BE2C (cell line): ENCODE measurements at regions not wholly inside any gene's neighbourhood (a gene's known extent, or its start where the extent isn't known, plus 50 kb on each side); places are given as distances from the start of the nearest gene placed in this dataset.

ENCODE experiments used
- DNase-seq: peaks from one replicate; pipeline ENCODE4 v3.0.0-alpha.2; 2020
- H3K27me3 ChIP-seq: fragments of 250-450 bp; sonication (Bioruptor Pico); 2 replicates; pipeline ENCODE4 v1.5.1; 2020; ENCODE audit warnings: mild to moderate bottlenecking
- H3K36me3 ChIP-seq: fragments of 250-450 bp; sonication (Bioruptor Pico); 2 replicates; pipeline ENCODE4 v1.5.1; 2020; ENCODE audit warnings: mild to moderate bottlenecking
- H3K4me1 ChIP-seq: fragments of 250-450 bp; sonication (Bioruptor Pico); 2 replicates; pipeline ENCODE4 v1.5.1; 2020
- H3K4me3 ChIP-seq: 2 replicates; pipeline ENCODE4 v1.5.1; 2011; ENCODE audit warnings: low read depth, low read length
- H3K9me3 ChIP-seq: fragments of 250-450 bp; sonication (Bioruptor Pico); 2 replicates; pipeline ENCODE4 v1.5.1; 2020
- TF ChIP-seq, protein P1 (sequence below): IDR thresholded peaks from 2 replicates; pipeline ENCODE4 v1.5.1; 2012; ENCODE audit warnings: mild to moderate bottlenecking, low read depth, low read length

DNA sequence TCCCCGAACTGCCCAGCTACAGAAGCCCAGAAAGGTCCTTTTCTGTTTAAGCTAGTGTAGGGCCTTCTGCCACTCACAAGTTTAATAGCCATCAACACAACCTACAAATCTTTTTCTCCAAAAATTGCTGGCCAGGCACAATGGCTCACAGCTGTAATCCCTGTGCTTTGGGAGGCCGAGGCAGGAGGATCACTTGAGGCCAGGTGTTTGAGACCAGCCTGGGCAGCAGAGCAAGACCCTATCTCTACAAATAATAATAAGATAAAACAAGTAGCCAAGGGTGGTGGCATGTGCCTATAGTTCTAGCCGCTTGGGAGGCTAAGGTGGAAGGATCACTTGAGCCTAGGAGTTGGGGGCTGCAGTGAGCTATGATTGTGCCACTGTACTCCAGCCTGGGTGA lies 176.4 kb downstream of the HSD17B3 start:
- DNase-seq = no peak
- Histone ChIP-seq H3K27me3 (no peaks in the 10 kb centered on the region), H3K4me1 (no peaks in the 10 kb centered on the region), H3K36me3 (no peaks in the 10 kb centered on the region), H3K9me3 (no peaks in the 10 kb centered on the region), H3K4me3 (no peak overlapping the region)
- TF ChIP-seq, protein P1, sequence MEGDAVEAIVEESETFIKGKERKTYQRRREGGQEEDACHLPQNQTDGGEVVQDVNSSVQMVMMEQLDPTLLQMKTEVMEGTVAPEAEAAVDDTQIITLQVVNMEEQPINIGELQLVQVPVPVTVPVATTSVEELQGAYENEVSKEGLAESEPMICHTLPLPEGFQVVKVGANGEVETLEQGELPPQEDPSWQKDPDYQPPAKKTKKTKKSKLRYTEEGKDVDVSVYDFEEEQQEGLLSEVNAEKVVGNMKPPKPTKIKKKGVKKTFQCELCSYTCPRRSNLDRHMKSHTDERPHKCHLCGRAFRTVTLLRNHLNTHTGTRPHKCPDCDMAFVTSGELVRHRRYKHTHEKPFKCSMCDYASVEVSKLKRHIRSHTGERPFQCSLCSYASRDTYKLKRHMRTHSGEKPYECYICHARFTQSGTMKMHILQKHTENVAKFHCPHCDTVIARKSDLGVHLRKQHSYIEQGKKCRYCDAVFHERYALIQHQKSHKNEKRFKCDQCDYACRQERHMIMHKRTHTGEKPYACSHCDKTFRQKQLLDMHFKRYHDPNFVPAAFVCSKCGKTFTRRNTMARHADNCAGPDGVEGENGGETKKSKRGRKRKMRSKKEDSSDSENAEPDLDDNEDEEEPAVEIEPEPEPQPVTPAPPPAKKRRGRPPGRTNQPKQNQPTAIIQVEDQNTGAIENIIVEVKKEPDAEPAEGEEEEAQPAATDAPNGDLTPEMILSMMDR = no peak

GRCh38 chr9:96122751-96123150 lies 179.2 kb downstream of the HSD17B3 start:
- Histone ChIP-seq H3K27me3 (no peaks in the 10 kb centered on the region), H3K4me1 (no peaks in the 10 kb centered on the region), H3K4me3 (no peak overlapping the region), H3K9me3 (no peaks in the 10 kb centered on the region), H3K36me3 (no peaks in the 10 kb centered on the region)
- TF ChIP-seq, protein P1 = no peak
- no peak for DNase-seq

- H3K4me3 ChIP-seq = no peak overlapping the region
- no peaks in the 10 kb centered on the region for H3K27me3 ChIP-seq
- no peaks in the 10 kb centered on the region for H3K9me3 ChIP-seq
- no peaks in the 10 kb centered on the region for H3K4me1 ChIP-seq
- TF ChIP-seq, protein P1 = no peak
- H3K36me3 ChIP-seq = no peaks in the 10 kb centered on the region
- no peak for DNase-seq
Observed at GRCh38 chr9:96122282-96122681, 179.7 kb downstream of the HSD17B3 start.

DNA sequence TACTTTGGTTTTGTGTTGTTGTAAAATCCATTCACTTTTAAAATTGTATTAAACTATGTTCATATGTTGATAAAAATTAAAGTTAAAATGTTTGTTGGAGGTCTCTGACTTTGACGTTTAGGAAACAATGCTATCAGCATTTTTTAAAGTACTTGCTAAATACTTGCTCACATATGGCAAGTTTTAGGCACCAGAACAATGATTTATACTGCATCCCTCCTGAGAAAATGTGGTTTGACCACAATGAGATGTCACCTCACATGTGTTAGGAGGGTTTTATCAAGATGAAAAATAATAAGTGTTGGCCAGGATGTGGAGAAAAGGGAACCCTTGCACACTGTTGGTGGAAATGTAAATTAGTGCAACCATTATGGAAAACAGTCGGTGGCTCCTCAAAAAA lies 180.8 kb downstream of the HSD17B3 start:
- Histone ChIP-seq H3K9me3 (no peaks in the 10 kb centered on the region), H3K27me3 (no peaks in the 10 kb centered on the region), H3K4me1 (peaks cover 2% of the 10 kb centered on the region; the same call in 1 of the 2 replicates), H3K4me3 (no peak overlapping the region), H3K36me3 (no peaks in the 10 kb centered on the region)
- no peak for DNase-seq
- TF ChIP-seq, protein P1 = no peak

DNA sequence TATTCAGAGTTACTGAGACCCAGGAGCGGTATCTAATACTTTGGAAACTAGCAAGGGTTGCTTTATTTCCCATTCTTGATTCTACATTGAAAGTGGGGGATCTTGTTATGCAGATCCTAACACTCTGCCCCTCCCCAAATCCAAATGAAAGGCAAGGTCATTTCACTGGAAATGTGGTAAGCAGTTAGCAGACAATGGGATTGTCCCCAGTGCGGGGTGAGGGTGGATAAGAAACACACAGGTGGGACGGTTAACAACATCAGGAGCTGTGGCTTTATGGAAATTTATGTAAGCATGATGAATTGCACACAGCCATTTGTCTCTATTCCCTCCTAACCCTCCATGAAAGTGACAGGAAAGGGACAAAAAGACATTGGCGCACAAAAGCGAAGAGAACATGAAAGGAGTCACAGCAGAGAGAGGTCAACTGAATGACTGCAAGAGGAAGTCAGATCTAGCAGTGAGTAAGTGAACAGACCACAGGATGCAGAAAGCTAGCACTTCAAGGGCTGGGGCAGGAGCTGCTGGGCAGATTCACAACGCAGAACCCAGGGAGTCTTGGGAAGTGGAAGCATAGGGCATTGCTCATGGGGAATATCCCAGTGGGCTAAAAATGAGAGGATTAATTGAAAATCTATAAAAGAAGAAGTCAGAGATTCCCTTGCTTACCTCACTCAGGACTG lies 184.4 kb downstream of the HSD17B3 start:
- H3K36me3 ChIP-seq = no peaks in the 10 kb centered on the region
- no peak overlapping the region for H3K4me3 ChIP-seq

More for the DNA sequence above, 184.4 kb downstream of the HSD17B3 start:
- DNase-seq = no peak
- H3K4me1 ChIP-seq = peaks cover 2% of the 10 kb centered on the region; the same call in 1 of the 2 replicates
- TF ChIP-seq, protein P1 = no peak
- H3K9me3 ChIP-seq = no peaks in the 10 kb centered on the region
- H3K27me3 ChIP-seq = no peaks in the 10 kb centered on the region
